ENCODE measurements at regions not wholly inside any gene's neighbourhood (a gene's known extent, or its start where the extent isn't known, plus 50 kb on each side); places are given as distances from the start of the nearest gene placed in this dataset.

GRCh38 chr6:117195728-117196127, 69.6 kb upstream of the VGLL2 start:
- TF ChIP-seq CTCF (IDR thresholded peaks at IDR 0.05): no peak
- Mint-ChIP-seq H3K27ac (no peak overlapping the region), H3K4me3 (no peak overlapping the region)

GRCh38 chr6:117200067-117200466, 65.3 kb upstream of the VGLL2 start:
- H3K4me3 Mint-ChIP-seq: no peak overlapping the region
- no peak overlapping the region for H3K27ac Mint-ChIP-seq
- TF ChIP-seq CTCF (IDR thresholded peaks at IDR 0.05): no peak
- peaks cover 25% of the 10 kb centered on the region for H3K9me3 Mint-ChIP-seq
- H3K27me3 Mint-ChIP-seq (ENCODE audit: insufficient read depth): no peaks in the 10 kb centered on the region
- no peaks in the 10 kb centered on the region; the same call in 1 of the 2 replicates for H3K36me3 Mint-ChIP-seq (ENCODE audit: low read depth)
- no peak for DNase-seq
- no peaks in the 10 kb centered on the region for H3K4me1 Mint-ChIP-seq (ENCODE audit: low read depth)

More at GRCh38 chr6:117195728-117196127, 69.6 kb upstream of the VGLL2 start:
- Mint-ChIP-seq H3K36me3 (ENCODE audit: low read depth) (no peaks in the 10 kb centered on the region; the same call in 1 of the 2 replicates), H3K27me3 (ENCODE audit: insufficient read depth) (no peaks in the 10 kb centered on the region), H3K4me1 (ENCODE audit: low read depth) (no peaks in the 10 kb centered on the region), H3K9me3 (peaks cover 22% of the 10 kb centered on the region)
- DNase-seq: no peak

GRCh38 chr6:117204903-117205302, 60.5 kb upstream of the VGLL2 start:
- Mint-ChIP-seq H3K27me3 (ENCODE audit: insufficient read depth) (no peaks in the 10 kb centered on the region), H3K36me3 (ENCODE audit: low read depth) (no peaks in the 10 kb centered on the region), H3K9me3 (0 out of 2 replicates have a peak, but pooled peaks cover 5% of the 10 kb centered on the region), H3K4me1 (ENCODE audit: low read depth) (no peaks in the 10 kb centered on the region), H3K4me3 (no peak overlapping the region), H3K27ac (no peak overlapping the region)
- no peak for DNase-seq
- TF ChIP-seq CTCF (IDR thresholded peaks at IDR 0.05): no peak

- TF ChIP-seq CTCF (IDR thresholded peaks at IDR 0.05): no peak
- no peak for DNase-seq
- H3K4me1 Mint-ChIP-seq (ENCODE audit: low read depth): no peaks in the 10 kb centered on the region
- no peaks in the 10 kb centered on the region; the same call in 1 of the 2 replicates for H3K27me3 Mint-ChIP-seq (ENCODE audit: insufficient read depth)
- no peak overlapping the region for H3K4me3 Mint-ChIP-seq
- H3K27ac Mint-ChIP-seq: no peak overlapping the region
- 0 out of 2 replicates have a peak, but pooled peaks cover 5% of the 10 kb centered on the region for H3K9me3 Mint-ChIP-seq
- H3K36me3 Mint-ChIP-seq (ENCODE audit: low read depth): no peaks in the 10 kb centered on the region
Observed at GRCh38 chr6:117205876-117206275, 59.5 kb upstream of the VGLL2 start.

GRCh38 chr6:117206522-117206921, 58.8 kb upstream of the VGLL2 start:
- Mint-ChIP-seq H3K4me3 (no peak overlapping the region), H3K4me1 (ENCODE audit: low read depth) (no peaks in the 10 kb centered on the region), H3K27ac (no peak overlapping the region), H3K36me3 (ENCODE audit: low read depth) (no peaks in the 10 kb centered on the region), H3K9me3 (peaks cover 9% of the 10 kb centered on the region; the same call in 1 of the 2 replicates), H3K27me3 (ENCODE audit: insufficient read depth) (no peaks in the 10 kb centered on the region; the same call in 1 of the 2 replicates)
- DNase-seq: no peak
- no peak for TF ChIP-seq CTCF (IDR thresholded peaks at IDR 0.05)
